Inflammatory macrophage treated with lipopolysaccharide for 4 hours (primary cell): ENCODE measurements at regions not wholly inside any gene's neighbourhood (a gene's known extent, or its start where the extent isn't known, plus 50 kb on each side); places are given as distances from the start of the nearest gene placed in this dataset.

Experiments used
- DNase-seq: peaks from one replicate; pipeline ENCODE4 v3.0.0-alpha.2; 2020

GRCh38 chr12:97276661-97277429, 185.8 kb upstream of the RMST start:
- DNase-seq = no peak

GRCh38 chr12:97283297-97283696, 179.3 kb upstream of the RMST start:
- no peak for DNase-seq

- peak; percentile 93 for DNase-seq
Observed at GRCh38 chr12:97288531-97288930, 174.1 kb upstream of the RMST start.

GRCh38 chr12:97292588-97292987, 170.0 kb upstream of the RMST start:
- DNase-seq = peak; percentile 29

- DNase-seq = peak; percentile 46
Observed at GRCh38 chr12:97293541-97293940, 169.1 kb upstream of the RMST start.

GRCh38 chr12:97299847-97300246, 162.8 kb upstream of the RMST start:
- no peak for DNase-seq

GRCh38 chr12:97300431-97300830, 162.2 kb upstream of the RMST start:
- no peak for DNase-seq

- DNase-seq = no peak
Observed at GRCh38 chr12:97300891-97301290, 161.7 kb upstream of the RMST start.

- no peak for DNase-seq
Observed at GRCh38 chr12:97301576-97301975, 161.0 kb upstream of the RMST start.

- no peak for DNase-seq
Observed at GRCh38 chr12:97305651-97306050, 157.0 kb upstream of the RMST start.

GRCh38 chr12:97306147-97306546, 156.5 kb upstream of the RMST start:
- DNase-seq = peak; percentile 64

- peak; percentile 55 for DNase-seq
Observed at GRCh38 chr12:97308576-97309198, 153.9 kb upstream of the RMST start.

- DNase-seq = no peak
Observed at GRCh38 chr12:97309921-97310320, 152.7 kb upstream of the RMST start.

- no peak for DNase-seq
Observed at GRCh38 chr12:97312570-97313135, 150.0 kb upstream of the RMST start.

GRCh38 chr12:97313471-97314190, 149.0 kb upstream of the RMST start:
- no peak for DNase-seq

- DNase-seq = no peak
Observed at GRCh38 chr12:97316321-97316720, 146.3 kb upstream of the RMST start.

- no peak for DNase-seq
Observed at GRCh38 chr12:97321621-97322020, 141.0 kb upstream of the RMST start.

GRCh38 chr12:97322388-97322787, 140.2 kb upstream of the RMST start:
- no peak for DNase-seq

GRCh38 chr12:97323154-97323553, 139.4 kb upstream of the RMST start:
- no peak for DNase-seq

GRCh38 chr12:97324471-97324870, 138.1 kb upstream of the RMST start:
- DNase-seq = no peak

GRCh38 chr12:97335115-97335514, 127.5 kb upstream of the RMST start:
- DNase-seq = no peak

GRCh38 chr12:97336900-97337751, 125.5 kb upstream of the RMST start:
- no peak for DNase-seq

GRCh38 chr12:97342130-97342529, 120.5 kb upstream of the RMST start:
- DNase-seq = no peak
